Mesodermal cell (in vitro differentiated cells): ENCODE measurements at regions not wholly inside any gene's neighbourhood (a gene's known extent, or its start where the extent isn't known, plus 50 kb on each side); places are given as distances from the start of the nearest gene placed in this dataset.

ENCODE experiments used
- H3K27ac ChIP-seq: 2 replicates; pipeline ENCODE4 v1.7.0; 2013; ENCODE audit warnings: mild to moderate bottlenecking, low read depth, low read length, moderate library complexity; ENCODE audit not compliant: severe bottlenecking
- H3K36me3 ChIP-seq: 2 replicates; pipeline ENCODE4 v1.7.1; 2013; ENCODE audit warnings: mild to moderate bottlenecking, low read length, moderate library complexity; ENCODE audit not compliant: control insufficient read depth, insufficient read depth
- H3K4me1 ChIP-seq: one replicate; pipeline ENCODE4 v1.7.1; 2013; ENCODE audit warnings: mild to moderate bottlenecking, low read length; ENCODE audit not compliant: insufficient read depth, control insufficient read depth, poor library complexity, severe bottlenecking
- H3K4me3 ChIP-seq: 2 replicates; pipeline ENCODE4 v1.7.0; 2013; ENCODE audit warnings: low read length, control low read depth, mild to moderate bottlenecking; ENCODE audit not compliant: insufficient read depth, poor library complexity, severe bottlenecking; ENCODE audit errors: extremely low read depth
- H3K9me3 ChIP-seq: 2 replicates; pipeline ENCODE4 v1.7.1; 2013; ENCODE audit warnings: mild to moderate bottlenecking, low read length, moderate library complexity; ENCODE audit not compliant: control insufficient read depth
- WGBS, 2 experiments: methylation state at CpG; one replicate each; pipeline ENCODE4 v1.1.5; 2013; ENCODE audit warnings: missing lambda C conversion rate in 2 of 2; ENCODE audit not compliant: insufficient coverage in 2 of 2; 5-methylcytosine and 5-hydroxymethylcytosine counted together

GRCh38 chr5:82922086-82922734 lies 155.0 kb downstream of the TMEM167A start:
- H3K9me3 ChIP-seq: no peaks in the 10 kb centered on the region
- H3K4me1 ChIP-seq: peaks cover 6% of the 10 kb centered on the region
- H3K27ac ChIP-seq: no peak overlapping the region
- H3K36me3 ChIP-seq: no peaks in the 10 kb centered on the region
- H3K4me3 ChIP-seq: no peak overlapping the region
- 77 to 79% methylated on average over 7 to 8 of the region's 10 CpGs for WGBS, 2 experiments

DNA sequence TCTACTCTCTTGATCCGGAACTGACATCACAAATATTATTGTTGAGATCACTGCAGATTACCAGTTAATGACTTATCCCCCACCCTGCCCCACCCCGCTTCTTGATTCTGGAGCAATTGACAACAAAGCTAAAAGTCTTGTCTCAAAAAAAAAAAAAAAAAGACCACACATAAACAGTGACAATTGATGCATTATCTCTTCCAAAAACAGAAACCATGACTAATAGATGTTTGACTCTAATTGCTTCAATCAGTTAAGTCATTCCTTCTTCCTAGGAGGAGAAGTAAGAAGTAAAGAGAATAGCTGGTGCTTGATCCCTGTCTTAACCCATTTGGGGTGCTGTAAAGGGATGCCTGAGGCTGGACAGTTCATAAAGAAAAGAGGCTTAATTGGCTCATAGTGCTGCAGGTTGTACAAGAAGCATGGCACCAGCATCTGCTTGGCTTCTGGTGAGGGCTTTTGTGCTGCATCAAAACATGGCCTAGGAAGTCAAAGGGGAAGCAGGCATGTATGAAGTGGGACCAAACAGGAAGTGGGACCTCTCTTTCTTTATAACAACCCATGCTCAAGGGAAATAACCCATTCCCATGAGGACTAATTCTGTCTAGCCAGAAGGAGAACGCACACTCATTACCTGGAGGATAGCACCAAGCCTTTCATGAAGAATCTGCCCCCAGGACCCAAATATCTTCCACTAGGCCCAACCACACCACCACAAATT lies 158.7 kb downstream of the TMEM167A start:
- 100% methylated on average over 1 of the region's 3 CpGs; no CpG with 5 or more reads in 1 of the 2 experiments for WGBS, 2 experiments
- H3K4me1 ChIP-seq: peaks cover 6% of the 10 kb centered on the region
- no peak overlapping the region for H3K27ac ChIP-seq
- H3K4me3 ChIP-seq: no peak overlapping the region
- no peaks in the 10 kb centered on the region for H3K36me3 ChIP-seq
- H3K9me3 ChIP-seq: peaks cover 12% of the 10 kb centered on the region

DNA sequence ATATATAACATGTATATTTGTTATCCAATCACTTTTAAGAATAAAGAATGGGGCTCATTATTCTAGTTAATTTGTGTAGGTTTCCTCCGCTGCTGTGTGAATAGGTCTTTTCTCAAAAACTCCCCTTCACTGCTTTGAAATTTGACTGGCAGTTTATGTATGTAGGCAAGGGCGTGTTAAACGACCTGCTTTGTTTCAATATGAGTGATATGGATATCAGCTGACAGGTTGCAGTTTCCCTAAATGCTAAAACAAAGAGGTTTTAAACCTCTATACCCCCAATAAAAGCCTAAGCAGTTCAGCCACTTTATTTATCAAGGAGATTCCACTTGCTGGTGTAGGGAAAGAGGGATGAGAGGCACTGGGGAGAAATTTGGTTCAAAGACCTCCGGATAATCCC lies 159.6 kb downstream of the TMEM167A start:
- Histone ChIP-seq H3K36me3 (no peaks in the 10 kb centered on the region), H3K4me1 (peaks cover 6% of the 10 kb centered on the region), H3K27ac (no peak overlapping the region), H3K4me3 (no peak overlapping the region), H3K9me3 (peaks cover 12% of the 10 kb centered on the region)
- 83% methylated on average over 1 of the region's 4 CpGs; no CpG with 5 or more reads in 1 of the 2 experiments for WGBS, 2 experiments

DNA sequence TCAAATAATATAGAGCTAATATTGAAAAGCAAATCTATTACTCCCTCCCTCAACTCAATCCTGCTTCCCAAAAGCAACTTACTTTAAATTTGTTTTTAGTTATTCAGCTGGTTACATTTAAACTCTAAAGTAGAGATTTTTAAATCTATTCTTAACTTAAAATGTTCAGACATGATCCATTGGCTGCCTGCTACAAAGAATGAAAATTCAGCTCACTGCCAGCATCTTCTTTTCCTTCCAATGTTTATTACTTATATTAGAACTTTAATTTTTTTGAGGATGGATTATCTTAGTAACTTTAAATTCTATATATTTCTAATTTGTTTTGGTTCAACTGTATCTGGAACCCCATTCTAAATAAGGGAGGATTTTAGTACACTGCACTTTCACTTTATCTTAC lies 163.2 kb downstream of the TMEM167A start:
- Histone ChIP-seq H3K36me3 (no peaks in the 10 kb centered on the region), H3K9me3 (peaks cover 12% of the 10 kb centered on the region), H3K27ac (no peak overlapping the region), H3K4me1 (peaks cover 5% of the 10 kb centered on the region), H3K4me3 (no peak overlapping the region)

DNA sequence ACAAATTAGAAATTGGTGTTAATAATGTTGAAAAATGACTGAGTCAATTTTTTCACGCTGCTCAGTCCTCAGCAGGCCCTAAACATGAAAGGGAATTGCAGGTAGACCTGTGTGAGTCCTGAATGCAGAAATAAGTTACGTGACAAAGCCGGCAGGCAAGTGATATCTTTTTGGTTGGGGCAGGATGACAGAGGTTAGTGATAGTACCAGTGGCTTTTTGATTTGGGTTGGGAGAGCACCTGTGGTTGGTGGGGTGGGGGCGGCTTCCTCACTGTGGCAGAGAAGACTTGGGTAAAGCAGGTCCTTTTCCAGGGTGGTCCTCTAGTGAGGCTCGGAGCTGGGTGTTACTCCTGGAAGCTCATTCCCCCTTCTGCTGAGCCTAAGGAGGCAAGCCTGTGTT lies 164.7 kb downstream of the TMEM167A start:
- H3K4me1 ChIP-seq: no peaks in the 10 kb centered on the region
- H3K36me3 ChIP-seq: no peaks in the 10 kb centered on the region
- 92 to 100% methylated on average over 4 of the region's 5 CpGs for WGBS, 2 experiments
- H3K27ac ChIP-seq: no peak overlapping the region
- H3K9me3 ChIP-seq: peaks cover 12% of the 10 kb centered on the region
- no peak overlapping the region for H3K4me3 ChIP-seq

DNA sequence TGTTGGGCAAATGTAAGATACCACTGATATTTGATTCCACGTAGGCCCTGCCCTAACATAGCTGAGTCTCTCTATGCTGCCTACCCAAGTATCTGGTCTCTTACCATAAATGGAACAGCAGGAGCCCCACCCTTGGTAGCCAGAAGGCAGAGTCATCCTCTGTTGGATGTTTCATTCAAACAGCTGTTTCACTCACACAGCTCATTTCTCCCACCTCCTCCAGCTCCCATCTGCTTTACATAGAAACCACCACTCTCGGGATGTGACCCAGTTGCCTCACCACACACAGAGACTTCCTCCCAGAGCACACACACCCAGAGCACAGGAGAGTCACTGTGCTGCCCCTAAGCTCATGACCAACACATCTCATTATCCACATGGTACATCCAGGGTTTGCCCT lies 165.3 kb downstream of the TMEM167A start:
- Histone ChIP-seq H3K4me1 (no peaks in the 10 kb centered on the region), H3K4me3 (no peak overlapping the region), H3K36me3 (no peaks in the 10 kb centered on the region), H3K9me3 (peaks cover 12% of the 10 kb centered on the region), H3K27ac (no peak overlapping the region)
- WGBS, 2 experiments: 86 to 91% methylated on average over 2 of the region's 2 CpGs

GRCh38 chr5:82910905-82911304 lies 166.3 kb downstream of the TMEM167A start:
- Histone ChIP-seq H3K27ac (no peak overlapping the region), H3K4me1 (no peaks in the 10 kb centered on the region), H3K9me3 (peaks cover 8% of the 10 kb centered on the region), H3K4me3 (no peak overlapping the region), H3K36me3 (no peaks in the 10 kb centered on the region)

GRCh38 chr5:82910491-82910890 lies 166.7 kb downstream of the TMEM167A start:
- Histone ChIP-seq H3K9me3 (peaks cover 4% of the 10 kb centered on the region), H3K27ac (no peak overlapping the region), H3K4me1 (no peaks in the 10 kb centered on the region), H3K4me3 (no peak overlapping the region), H3K36me3 (no peaks in the 10 kb centered on the region)
- WGBS, 2 experiments: no CpG with 5 or more reads among the region's 2 CpGs

- H3K4me1 ChIP-seq: no peaks in the 10 kb centered on the region
- H3K27ac ChIP-seq: no peak overlapping the region
- H3K9me3 ChIP-seq: no peaks in the 10 kb centered on the region
- H3K4me3 ChIP-seq: no peak overlapping the region
- no peaks in the 10 kb centered on the region for H3K36me3 ChIP-seq
- 91% methylated on average over 6 to 7 of the region's 7 CpGs for WGBS, 2 experiments
These were observed 167.4 kb downstream of the TMEM167A start for GRCh38 chr5:82909771-82910170.

- Histone ChIP-seq H3K4me3 (no peak overlapping the region), H3K4me1 (no peaks in the 10 kb centered on the region), H3K27ac (no peak overlapping the region), H3K36me3 (no peaks in the 10 kb centered on the region), H3K9me3 (no peaks in the 10 kb centered on the region)
- 83% methylated on average over 2 of the region's 2 CpGs; no CpG with 5 or more reads in 1 of the 2 experiments for WGBS, 2 experiments
These were observed 171.2 kb downstream of the TMEM167A start for GRCh38 chr5:82905986-82906385.

- Histone ChIP-seq H3K9me3 (no peaks in the 10 kb centered on the region), H3K27ac (no peak overlapping the region), H3K4me1 (no peaks in the 10 kb centered on the region), H3K4me3 (no peak overlapping the region), H3K36me3 (no peaks in the 10 kb centered on the region)
- no CpG with 5 or more reads among the region's 1 CpG for WGBS, 2 experiments
These were observed 175.8 kb downstream of the TMEM167A start for GRCh38 chr5:82901281-82901888.
